Body of pancreas (tissue), 4 donors: ENCODE measurements at regions not wholly inside any gene's neighbourhood (a gene's known extent, or its start where the extent isn't known, plus 50 kb on each side); places are given as distances from the start of the nearest gene placed in this dataset.

Experiments used
- ATAC-seq: fragments of 150-250 bp; one replicate; pipeline ENCODE4 v1.9.1; 2016
- DNase-seq, 4 donors: peaks; one replicate each; pipeline ENCODE4 v3.0.0-alpha.2; 2019
- H3K27ac ChIP-seq, 4 donors: fragments of 200-600 bp; sonication (generic); 1 replicate in 3 of 4; 2 replicates in 1 of 4; pipeline versions ENCODE4 v1.5.1 to v1.6.1; 2016 to 2019; ENCODE audit warnings: mild to moderate bottlenecking in 1 of 4, mixed read lengths in 1 of 4, moderate library complexity in 1 of 4
- H3K27me3 ChIP-seq, 2 donors: fragments of 200-600 bp; sonication (generic); one replicate each; pipeline ENCODE4 v1.6.0; 2016; ENCODE audit warnings: mild to moderate bottlenecking in 1 of 2
- H3K36me3 ChIP-seq, 2 donors: fragments of 200-600 bp; sonication (generic); replicated peaks in 1 of 2; 2 replicates each; pipeline ENCODE4 v1.5.1; 2016; ENCODE audit warnings: low read depth in 2 of 2; ENCODE audit not compliant: insufficient read depth in 1 of 2
- H3K4me1 ChIP-seq: fragments of 200-600 bp; sonication (generic); one replicate; pipeline ENCODE4 v1.6.0; 2016
- H3K4me3 ChIP-seq, 2 donors: fragments of 200-600 bp; sonication (generic); 1 replicate in 1 of 2; 2 replicates in 1 of 2; pipeline ENCODE4 v1.5.1; 2016 to 2019
- H3K9me3 ChIP-seq, 3 donors: fragments of 200-600 bp; sonication (generic); 1 replicate in 2 of 3; 2 replicates in 1 of 3; pipeline ENCODE4 v1.5.1; 2016
- CTCF ChIP-seq, 7 experiments: fragments of 450-650 bp in 4 of 7; fragments of 200-600 bp in 3 of 7; sonication (generic) in 3 of 7; IDR thresholded peaks; one replicate each; pipeline ENCODE4 v1.5.1; 2016 to 2019; ENCODE audit warnings: antibody characterized with exemption in 7 of 7
- POLR2A ChIP-seq, 3 donors: fragments of 450-650 bp; IDR thresholded peaks; one replicate each; pipeline ENCODE4 v1.6.1; 2016; ENCODE audit warnings: antibody characterized with exemption in 3 of 3, mild to moderate bottlenecking in 2 of 3
- WGBS, 2 donors: methylation state at CpG; one replicate each; pipeline ENCODE4 v1.1.5; 2017; 5-methylcytosine and 5-hydroxymethylcytosine counted together
- intact Hi-C: fragments of 100-400 bp; cut with DNase I; formaldehyde crosslinking; loops from one replicate; pipeline ENCODE4 v1.15.1; 2023

- 21 to 27% methylated on average over 3 of the region's 3 CpGs for WGBS, 2 donors
- H3K4me1 ChIP-seq, result no peaks in the 10 kb centered on the region
- H3K27ac ChIP-seq, result no peak overlapping the region
- H3K27me3 ChIP-seq, result no peaks in the 10 kb centered on the region
- no peak overlapping the region for H3K4me3 ChIP-seq
- ATAC-seq, result no peak
- no peaks in the 10 kb centered on the region for H3K9me3 ChIP-seq
- no peaks in the 10 kb centered on the region for H3K36me3 ChIP-seq
- no peak for DNase-seq
- intact Hi-C loops, result no loop called here
- no peak for TF ChIP-seq CTCF (IDR thresholded peaks at IDR 0.05)
- no peak for TF ChIP-seq POLR2A (IDR thresholded peaks at IDR 0.05)
Observed at GRCh38 chr6:153437193-153437592, 306.1 kb upstream of the RGS17 start.

GRCh38 chr6:153436351-153436750 lies 305.3 kb upstream of the RGS17 start:
- TF ChIP-seq POLR2A (IDR thresholded peaks at IDR 0.05) (no peak), CTCF (IDR thresholded peaks at IDR 0.05) (no peak)
- intact Hi-C loops, result no loop called here

GRCh38 chr6:153435787-153436186 lies 304.7 kb upstream of the RGS17 start:
- Histone ChIP-seq H3K9me3 (no peaks in the 10 kb centered on the region), H3K27me3 (no peaks in the 10 kb centered on the region), H3K4me3 (no peak overlapping the region), H3K36me3 (no peaks in the 10 kb centered on the region), H3K4me1 (no peaks in the 10 kb centered on the region), H3K27ac (no peak overlapping the region)
- ATAC-seq, result no peak
- no peak for DNase-seq
- TF ChIP-seq CTCF (IDR thresholded peaks at IDR 0.05), result no peak
- TF ChIP-seq POLR2A (IDR thresholded peaks at IDR 0.05), result no peak
- intact Hi-C loops, result no loop called here

More at GRCh38 chr6:153436351-153436750, 305.3 kb upstream of the RGS17 start:
- H3K9me3 ChIP-seq, result no peaks in the 10 kb centered on the region
- H3K4me3 ChIP-seq, result no peak overlapping the region
- H3K27ac ChIP-seq, result no peak overlapping the region
- no peaks in the 10 kb centered on the region for H3K4me1 ChIP-seq
- no peaks in the 10 kb centered on the region for H3K27me3 ChIP-seq
- 52 to 66% methylated on average over 5 of the region's 5 CpGs for WGBS, 2 donors
- no peaks in the 10 kb centered on the region for H3K36me3 ChIP-seq
- DNase-seq (no peak), ATAC-seq (no peak)

- intact Hi-C loops, result no loop called here
- Histone ChIP-seq H3K27me3 (no peaks in the 10 kb centered on the region), H3K36me3 (no peaks in the 10 kb centered on the region), H3K27ac (no peak overlapping the region), H3K4me1 (no peaks in the 10 kb centered on the region), H3K4me3 (no peak overlapping the region), H3K9me3 (no peaks in the 10 kb centered on the region)
- DNase-seq (no peak), ATAC-seq (no peak)
- WGBS, 2 donors, result 44 to 55% methylated on average over 2 of the region's 2 CpGs
- TF ChIP-seq CTCF (IDR thresholded peaks at IDR 0.05) (no peak), POLR2A (IDR thresholded peaks at IDR 0.05) (no peak)
Observed at GRCh38 chr6:153425536-153425935, 294.5 kb upstream of the RGS17 start.

GRCh38 chr6:153424719-153425400 lies 293.8 kb upstream of the RGS17 start:
- DNase-seq, result no peak
- Histone ChIP-seq H3K27me3 (no peaks in the 10 kb centered on the region), H3K4me3 (no peak overlapping the region), H3K36me3 (no peaks in the 10 kb centered on the region), H3K9me3 (no peaks in the 10 kb centered on the region), H3K27ac (no peak overlapping the region), H3K4me1 (no peaks in the 10 kb centered on the region)
- no peak for ATAC-seq
- TF ChIP-seq CTCF (IDR thresholded peaks at IDR 0.05), result no peak
- no peak for TF ChIP-seq POLR2A (IDR thresholded peaks at IDR 0.05)
- intact Hi-C loops, result no loop called here
- 50 to 55% methylated on average over 5 of the region's 5 CpGs for WGBS, 2 donors
